ENCODE measurements at regions not wholly inside any gene's neighbourhood (a gene's known extent, or its start where the extent isn't known, plus 50 kb on each side); places are given as distances from the start of the nearest gene placed in this dataset.

DNA sequence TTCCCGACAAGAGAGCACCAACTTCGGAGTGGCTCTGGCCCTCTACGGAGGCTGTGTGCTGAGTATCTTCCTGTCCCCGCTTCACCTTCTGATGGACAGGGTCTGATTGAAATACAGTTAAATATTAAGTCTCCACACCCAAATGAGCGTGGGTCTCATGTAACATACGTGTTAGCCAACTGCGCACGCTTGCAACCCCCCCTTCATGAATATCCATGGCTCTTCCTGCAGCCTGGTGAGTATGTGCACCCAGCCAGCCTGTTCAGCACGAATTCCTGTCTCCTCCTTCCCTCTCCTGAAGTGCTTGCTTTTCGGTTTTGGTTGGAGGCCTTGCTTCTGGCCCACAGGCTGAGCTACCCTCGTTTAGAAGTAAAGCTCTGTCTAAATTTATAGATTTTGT, 102.9 kb upstream of the FRMD1 start:
- DNase-seq (ENCODE audit: low read depth) = no peak
- H3K4me3 ChIP-seq (ENCODE audit: low read length) = no peak overlapping the region
- TF ChIP-seq, protein P1, sequence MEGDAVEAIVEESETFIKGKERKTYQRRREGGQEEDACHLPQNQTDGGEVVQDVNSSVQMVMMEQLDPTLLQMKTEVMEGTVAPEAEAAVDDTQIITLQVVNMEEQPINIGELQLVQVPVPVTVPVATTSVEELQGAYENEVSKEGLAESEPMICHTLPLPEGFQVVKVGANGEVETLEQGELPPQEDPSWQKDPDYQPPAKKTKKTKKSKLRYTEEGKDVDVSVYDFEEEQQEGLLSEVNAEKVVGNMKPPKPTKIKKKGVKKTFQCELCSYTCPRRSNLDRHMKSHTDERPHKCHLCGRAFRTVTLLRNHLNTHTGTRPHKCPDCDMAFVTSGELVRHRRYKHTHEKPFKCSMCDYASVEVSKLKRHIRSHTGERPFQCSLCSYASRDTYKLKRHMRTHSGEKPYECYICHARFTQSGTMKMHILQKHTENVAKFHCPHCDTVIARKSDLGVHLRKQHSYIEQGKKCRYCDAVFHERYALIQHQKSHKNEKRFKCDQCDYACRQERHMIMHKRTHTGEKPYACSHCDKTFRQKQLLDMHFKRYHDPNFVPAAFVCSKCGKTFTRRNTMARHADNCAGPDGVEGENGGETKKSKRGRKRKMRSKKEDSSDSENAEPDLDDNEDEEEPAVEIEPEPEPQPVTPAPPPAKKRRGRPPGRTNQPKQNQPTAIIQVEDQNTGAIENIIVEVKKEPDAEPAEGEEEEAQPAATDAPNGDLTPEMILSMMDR (conservative IDR thresholded peaks at IDR 0.05; ENCODE audit: low read depth, low read length) = no peak

DNA sequence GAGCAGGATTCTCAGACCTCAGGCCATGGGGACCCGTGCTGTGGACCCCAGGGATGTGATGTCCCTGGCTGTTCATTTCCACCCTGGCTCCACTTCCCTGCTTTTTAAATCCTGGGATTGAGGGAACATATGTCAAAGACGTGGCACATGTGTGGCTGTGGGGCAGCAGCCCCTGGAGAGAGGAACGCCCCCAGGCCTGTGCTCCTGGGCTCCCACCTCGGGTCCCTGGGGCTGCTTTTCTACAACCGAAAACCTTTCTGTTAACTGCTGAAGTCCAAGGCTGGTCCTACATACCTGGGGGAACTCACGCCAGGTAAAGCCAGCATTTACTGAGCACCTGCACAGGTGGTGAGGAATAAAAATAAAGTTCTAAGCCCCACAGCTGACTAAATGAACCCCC, 102.3 kb upstream of the FRMD1 start:
- H3K4me3 ChIP-seq (ENCODE audit: low read length) = no peak overlapping the region
- DNase-seq (ENCODE audit: low read depth) = no peak
- TF ChIP-seq, protein P1 (conservative IDR thresholded peaks at IDR 0.05; ENCODE audit: low read depth, low read length) = no peak

DNA sequence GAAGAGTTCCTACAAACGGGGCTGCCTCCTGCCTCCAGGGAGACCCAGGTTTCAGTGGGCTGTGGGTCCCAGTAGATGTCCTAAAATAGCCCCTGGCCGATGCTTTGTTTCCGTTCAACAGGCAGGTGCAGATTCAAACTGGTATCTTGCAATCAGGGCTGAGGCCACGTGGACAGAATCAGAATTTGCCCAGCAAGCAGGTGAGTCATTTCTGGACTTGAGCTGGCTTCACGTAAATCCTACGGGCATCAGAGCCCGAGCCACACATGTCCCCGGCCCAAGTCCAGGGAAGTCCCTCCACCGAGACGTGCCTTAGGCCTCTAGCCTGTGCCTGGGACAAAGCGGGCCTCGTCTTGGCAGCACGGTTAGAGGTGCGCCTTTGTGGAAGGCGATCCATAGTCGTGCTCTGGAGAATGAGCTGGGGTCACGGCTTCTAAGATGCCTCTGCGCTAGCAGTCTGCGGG, 101.6 kb upstream of the FRMD1 start:
- no peak for DNase-seq (ENCODE audit: low read depth)
- H3K4me3 ChIP-seq (ENCODE audit: low read length) = no peak overlapping the region

DNA sequence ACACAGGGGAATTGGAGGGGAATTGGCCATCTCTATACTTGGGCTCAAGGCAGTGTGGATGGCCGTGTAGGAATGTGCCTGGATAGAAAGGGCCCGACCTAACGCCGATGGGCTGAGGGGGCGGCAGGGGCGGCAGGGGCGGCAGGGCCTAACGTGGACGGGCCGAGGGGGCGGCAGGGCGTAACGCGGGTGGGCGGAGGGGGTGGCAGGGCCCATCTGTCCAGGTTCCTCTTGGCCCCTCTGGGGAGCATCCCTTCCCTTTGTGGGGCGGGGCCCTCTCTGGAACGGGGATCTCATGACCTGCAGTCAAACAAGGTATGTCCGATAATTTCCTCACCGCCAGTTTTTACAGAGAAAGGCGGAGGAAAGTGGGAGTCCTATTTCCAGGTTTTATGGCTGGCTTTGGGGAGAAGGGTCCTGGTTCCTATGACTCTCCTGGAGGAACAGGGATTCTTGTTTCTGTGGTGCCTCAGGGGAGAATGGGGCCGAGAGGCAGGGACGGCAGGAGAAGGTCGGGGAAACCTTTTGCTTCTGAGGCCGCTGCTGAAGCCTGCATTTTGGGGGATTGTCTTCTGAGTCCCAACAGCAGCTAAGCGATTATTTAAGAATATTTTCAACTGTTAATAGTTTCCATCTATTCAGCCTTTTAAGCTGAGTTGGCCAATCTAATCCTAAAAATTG, 100.8 kb upstream of the FRMD1 start:
- H3K4me3 ChIP-seq (ENCODE audit: low read length) = no peak overlapping the region
- TF ChIP-seq, protein P1 (conservative IDR thresholded peaks at IDR 0.05; ENCODE audit: low read depth, low read length) = no peak
- no peak for DNase-seq (ENCODE audit: low read depth)

More for the DNA sequence above, 101.6 kb upstream of the FRMD1 start:
- TF ChIP-seq, protein P1 (conservative IDR thresholded peaks at IDR 0.05; ENCODE audit: low read depth, low read length) = no peak

DNA sequence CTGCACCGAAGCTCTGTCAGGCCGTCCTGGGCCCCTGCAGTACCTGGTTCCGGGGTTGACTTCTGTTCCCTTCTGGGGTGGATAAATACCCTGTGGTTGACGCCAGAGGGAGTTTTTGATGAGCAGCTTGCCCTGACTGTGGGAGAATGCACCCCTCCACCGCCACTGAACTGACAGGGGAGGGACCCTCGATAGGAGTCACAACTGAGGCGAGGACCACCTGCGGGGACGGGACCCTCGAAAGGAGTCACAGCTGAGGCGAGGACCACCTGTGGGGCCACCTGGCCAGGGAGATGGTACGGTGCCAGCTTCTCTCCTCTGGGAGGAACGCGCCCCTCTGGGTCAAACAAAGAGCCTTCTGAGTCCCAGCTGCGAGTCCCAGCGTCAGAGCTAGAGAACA, 100.1 kb upstream of the FRMD1 start:
- no peak overlapping the region for H3K4me3 ChIP-seq (ENCODE audit: low read length)
- TF ChIP-seq, protein P1 (conservative IDR thresholded peaks at IDR 0.05; ENCODE audit: low read depth, low read length) = no peak
- no peak for DNase-seq (ENCODE audit: low read depth)

DNA sequence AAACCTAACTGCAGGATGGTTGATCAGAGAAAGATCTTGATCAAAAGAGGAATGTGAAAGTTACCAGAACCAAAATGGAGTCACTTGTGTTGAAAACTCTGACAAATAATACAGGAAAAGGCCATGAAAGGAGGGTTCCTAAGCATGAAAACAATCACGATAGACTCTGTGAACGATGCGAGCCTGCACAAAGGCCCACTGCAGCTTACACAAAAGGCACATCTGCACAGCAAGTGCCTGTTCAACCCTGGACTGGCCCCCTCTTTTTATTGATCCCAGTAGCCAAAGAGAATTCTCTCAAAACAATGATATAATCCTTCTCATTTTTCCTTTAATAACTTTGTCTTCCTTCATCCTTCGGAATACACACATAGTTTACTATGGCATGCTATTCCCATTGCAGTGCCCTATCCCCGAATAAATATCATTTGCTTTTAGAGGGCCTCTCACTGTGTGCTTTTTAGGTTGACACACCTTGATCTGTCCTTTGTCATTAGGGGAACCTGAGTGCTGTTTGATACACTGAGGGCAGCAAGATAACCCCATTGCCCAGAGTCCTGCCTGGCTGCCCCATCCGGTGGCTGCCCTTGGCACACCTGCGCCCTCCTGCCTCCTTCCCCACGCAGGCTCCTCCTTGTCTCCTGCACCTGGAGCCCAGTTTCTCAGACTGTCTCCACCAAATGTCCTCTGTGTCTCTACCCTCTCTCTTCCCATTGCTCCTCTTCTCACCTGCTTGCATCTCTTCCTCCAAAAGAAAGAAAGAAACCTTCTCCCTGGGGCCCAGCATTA, 98.3 kb upstream of the FRMD1 start:
- no peak for DNase-seq (ENCODE audit: low read depth)
- no peak overlapping the region for H3K4me3 ChIP-seq (ENCODE audit: low read length)
- TF ChIP-seq, protein P1 (conservative IDR thresholded peaks at IDR 0.05; ENCODE audit: low read depth, low read length) = no peak

Data from retinal pigment epithelial cell (primary cell).